Femur (tissue), 1 donor: ENCODE measurements at regions not wholly inside any gene's neighbourhood (a gene's known extent, or its start where the extent isn't known, plus 50 kb on each side); places are given as distances from the start of the nearest gene placed in this dataset.
"Not testable (repeated sequence)": the region's sequence is repeated elsewhere in the genome, so short reads cannot be mapped to it uniquely, and the experiment has no call there.

Experiments
- DNase-seq: peaks from one replicate; pipeline ENCODE4 v3.0.0-alpha.2; 2017

GRCh38 chr2:77725045-77725444 lies 202.9 kb upstream of the LRRTM4 start:
- no peak for DNase-seq

GRCh38 chr2:77734662-77735340 lies 212.6 kb upstream of the LRRTM4 start:
- DNase-seq: not testable (repeated sequence)

- no peak for DNase-seq
Measured at GRCh38 chr2:77737236-77737635, 215.1 kb upstream of the LRRTM4 start.

DNA sequence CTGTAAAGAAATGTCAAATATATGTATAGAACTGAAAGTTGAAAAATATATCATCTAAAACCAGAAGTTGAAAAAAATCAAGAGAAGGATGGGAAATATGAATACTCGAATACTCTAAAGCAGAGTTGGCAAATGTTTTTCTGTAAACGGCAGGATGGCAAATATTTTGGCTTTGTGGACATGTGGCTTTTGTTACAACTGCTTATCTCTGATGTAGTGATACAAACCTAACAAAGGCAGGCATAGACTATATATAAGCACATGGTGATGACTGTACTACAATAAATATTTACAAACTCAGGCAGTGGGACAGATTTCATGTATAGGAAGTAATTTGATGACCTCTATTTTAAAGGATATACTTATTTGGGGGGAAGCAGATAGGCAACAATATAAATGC lies 224.6 kb upstream of the LRRTM4 start:
- no peak for DNase-seq

DNA sequence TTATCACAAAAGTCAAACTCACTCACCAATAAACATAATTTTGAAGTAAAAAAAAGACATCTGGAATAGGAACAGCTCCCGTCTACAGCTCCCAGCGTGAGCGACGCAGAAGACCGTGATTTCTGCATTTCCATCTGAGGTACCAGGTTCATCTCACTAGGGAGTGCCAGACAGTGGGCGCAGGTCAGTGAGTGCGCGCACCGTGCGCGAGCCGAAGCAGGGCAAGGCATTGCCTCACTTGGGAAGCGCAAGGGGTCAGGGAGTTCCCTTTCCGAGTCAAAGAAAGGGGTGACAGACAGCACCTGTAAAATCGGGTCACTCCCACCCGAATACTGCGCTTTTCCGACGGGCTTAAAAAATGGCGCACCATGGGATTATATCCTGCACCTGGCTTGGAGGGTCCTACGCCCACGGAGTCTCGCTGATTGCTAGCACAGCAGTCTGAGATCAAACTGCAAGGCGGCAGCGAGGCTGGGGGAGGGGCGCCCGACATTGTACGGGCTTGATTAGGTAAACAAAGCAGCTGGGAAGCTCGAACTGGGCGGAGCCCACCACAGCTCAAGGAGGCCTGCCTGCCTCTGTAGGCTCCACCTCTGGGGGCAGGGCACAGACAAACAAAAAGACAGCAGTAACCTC lies 231.7 kb upstream of the LRRTM4 start:
- DNase-seq: not testable (repeated sequence)

DNA sequence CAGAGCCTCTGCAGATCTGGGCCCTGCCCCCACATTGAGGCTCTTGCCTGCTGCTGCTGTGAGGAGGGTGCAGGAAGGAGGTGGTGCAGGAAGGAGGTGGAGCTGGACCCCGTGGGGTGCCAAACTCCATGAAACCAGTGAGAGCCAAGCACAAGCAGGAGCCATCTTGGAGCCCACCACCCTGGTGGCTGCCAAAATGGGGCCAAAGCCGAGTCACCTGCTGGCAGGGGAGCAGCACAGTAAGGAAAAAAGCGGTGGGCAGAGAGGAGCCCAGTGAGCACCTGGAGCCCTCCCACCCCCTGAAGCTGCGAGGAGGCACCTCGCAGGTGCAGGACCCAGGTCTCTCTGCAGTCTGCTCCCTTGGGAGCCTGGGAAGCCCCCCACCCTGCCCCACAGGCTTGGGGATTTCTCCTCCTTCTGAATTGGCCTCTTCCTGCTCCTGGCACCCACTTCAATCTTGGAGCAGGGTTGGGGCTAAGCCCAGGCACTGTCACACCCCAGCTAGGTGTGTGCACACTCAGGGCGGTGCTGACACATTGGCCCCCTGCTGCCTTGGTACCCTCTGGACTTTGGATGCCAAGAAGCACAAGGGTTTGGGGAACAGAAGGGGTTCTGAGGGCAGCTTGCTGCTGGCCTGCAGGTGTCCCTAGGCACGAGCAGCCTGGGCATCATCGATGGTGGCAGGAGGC lies 245.4 kb upstream of the LRRTM4 start:
- DNase-seq: no peak

DNA sequence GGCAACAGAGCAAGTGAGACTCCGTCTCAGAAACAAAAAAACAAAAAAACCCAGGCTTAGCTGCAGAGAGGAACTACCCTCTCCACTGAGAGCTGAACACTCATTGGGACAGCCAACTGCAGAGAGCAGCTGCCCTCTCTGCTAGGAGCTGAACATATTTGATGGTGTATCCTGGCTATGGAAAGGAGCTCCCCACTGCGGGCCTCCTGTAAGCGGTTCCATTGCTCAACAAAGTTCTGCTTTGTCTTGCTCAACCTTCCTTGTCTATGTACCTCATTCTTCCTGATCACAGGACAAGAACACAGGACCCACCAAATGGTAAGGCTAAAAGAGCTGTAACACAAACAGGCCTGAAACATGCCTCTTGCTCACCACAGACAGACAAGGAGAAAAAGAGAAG lies 246.3 kb upstream of the LRRTM4 start:
- DNase-seq: no peak

GRCh38 chr2:77778917-77779316 lies 256.7 kb upstream of the LRRTM4 start:
- DNase-seq: no peak

- DNase-seq: not testable (repeated sequence)
Measured at GRCh38 chr2:77793500-77793899, 271.3 kb upstream of the LRRTM4 start.

DNA sequence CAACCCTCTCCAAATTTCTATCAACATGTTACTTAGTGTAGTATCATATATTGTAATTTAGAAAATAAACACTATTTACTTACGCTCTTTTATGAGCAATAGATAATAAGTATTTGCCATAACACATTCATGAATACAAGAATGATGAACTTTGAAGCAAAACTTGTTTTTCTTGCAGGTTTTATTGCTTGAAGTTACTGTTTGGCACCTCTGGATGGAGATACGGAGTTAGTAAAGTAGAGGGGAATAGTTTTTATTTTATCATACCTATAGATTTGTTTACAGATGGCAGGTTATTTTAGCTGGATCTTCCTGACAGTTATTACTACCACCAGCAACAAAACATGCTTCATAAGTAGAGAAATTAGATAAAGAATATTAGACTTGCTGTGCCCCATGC lies 274.2 kb upstream of the LRRTM4 start:
- DNase-seq: no peak

DNA sequence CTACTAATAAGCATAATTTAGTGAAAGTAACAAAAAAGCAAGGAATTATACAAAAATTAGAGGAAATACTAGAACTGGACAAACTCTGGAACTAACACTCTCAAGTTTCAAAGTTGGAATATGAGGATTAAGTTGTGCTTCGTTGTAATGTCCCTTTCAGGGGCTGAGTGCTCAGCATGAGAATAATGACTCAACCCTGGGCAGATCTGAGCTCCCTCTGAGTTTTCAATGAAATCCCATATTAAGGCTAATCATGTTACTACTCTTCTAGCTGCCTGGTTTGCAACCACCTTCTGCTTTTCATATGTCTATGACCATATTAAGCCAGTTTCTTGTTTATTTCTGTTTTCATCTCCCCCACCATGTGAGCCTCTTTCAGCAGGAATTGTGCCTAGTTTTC lies 274.9 kb upstream of the LRRTM4 start:
- no peak for DNase-seq

DNA sequence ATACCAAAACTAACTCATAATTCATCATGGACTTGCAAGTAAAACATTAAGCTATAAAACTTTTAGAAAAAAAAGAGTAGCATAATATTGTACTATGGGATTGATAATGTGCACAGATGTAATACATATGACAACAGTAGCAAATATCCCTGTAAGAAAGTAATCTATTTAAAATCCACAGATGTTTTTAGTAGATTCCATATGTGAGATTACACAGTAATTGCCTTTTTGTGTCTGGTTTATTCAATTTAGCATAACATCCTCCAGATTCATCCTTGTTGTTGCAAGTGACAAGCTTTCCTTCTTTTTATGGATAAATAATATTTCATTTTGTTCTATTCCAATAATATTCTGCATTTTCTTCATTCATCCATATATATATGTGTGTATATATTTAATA lies 278.2 kb upstream of the LRRTM4 start:
- no peak for DNase-seq

DNA sequence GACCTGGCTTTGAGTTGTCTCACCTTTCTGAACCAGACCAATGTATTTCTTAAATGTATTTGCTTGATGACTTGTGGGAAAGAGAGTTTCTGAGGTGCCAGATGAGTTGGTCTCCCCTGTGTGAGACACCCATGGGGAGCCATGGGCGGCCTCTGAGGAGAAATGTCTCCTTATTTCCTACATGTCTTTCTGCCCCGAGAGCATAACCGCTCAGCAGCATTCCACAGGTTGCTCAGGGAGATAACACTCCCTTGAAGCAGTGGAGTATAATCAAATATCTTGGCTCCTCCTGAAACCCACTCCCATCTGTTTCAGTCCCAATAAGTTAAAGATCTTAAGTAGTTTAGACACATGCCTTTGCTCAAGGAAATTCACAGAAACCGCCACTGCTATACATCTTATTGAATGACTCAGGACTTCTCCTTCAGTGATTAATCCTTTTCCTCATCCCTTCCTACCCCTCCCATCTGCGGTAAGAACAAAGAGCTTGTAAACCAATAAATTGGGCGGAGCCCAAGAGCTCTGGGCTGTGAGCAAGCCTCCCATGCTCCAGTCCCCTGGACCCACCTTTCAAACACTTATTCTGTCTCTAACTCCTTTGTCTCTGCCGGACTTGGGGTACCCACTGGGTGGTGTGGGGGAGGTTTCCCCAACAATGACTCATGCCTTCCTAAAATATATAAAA lies 285.5 kb upstream of the LRRTM4 start:
- no peak for DNase-seq

DNA sequence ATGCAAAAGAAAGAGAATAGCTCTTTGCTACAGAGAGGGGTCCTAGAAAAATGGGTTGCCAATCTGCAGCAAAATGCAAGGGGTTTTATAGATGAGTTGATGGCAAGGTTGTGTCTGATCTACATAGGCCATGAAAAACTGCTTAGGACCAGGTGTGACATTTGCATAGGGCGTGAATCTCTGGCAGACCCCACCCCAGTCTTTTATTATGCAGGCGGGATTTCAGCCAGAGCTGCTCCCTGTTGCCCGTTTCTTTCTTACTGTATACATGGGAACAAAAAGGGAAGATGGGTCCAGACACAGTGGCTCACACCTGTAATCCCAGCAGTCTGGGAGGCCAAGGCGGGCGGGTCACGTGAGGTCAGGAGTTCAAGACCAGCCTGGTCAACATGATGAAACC lies 286.4 kb upstream of the LRRTM4 start:
- no peak for DNase-seq

- DNase-seq: no peak
Measured at GRCh38 chr2:77813599-77813998, 291.4 kb upstream of the LRRTM4 start.

- no peak for DNase-seq
Measured at GRCh38 chr2:77816618-77817017, 294.4 kb upstream of the LRRTM4 start.

GRCh38 chr2:77818186-77818585 lies 296.0 kb upstream of the LRRTM4 start:
- no peak for DNase-seq

DNA sequence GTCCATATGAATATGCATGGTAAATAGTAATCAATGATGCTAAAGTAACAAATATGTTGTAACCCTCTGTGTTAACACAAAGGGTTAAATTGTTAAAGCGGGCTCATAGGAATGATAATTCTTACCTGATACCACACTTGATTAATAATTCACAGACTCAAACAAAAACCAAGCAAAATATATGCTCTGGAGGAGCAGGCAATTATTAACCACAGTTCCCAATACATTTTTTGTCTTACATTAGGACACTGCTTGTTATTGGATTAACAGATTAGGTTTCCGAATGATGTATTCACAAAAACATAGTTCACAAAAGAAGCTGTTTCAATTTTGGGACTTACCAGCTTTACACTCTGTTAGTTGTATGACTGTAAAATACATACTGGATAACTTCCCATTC lies 300.9 kb upstream of the LRRTM4 start:
- no peak for DNase-seq

DNA sequence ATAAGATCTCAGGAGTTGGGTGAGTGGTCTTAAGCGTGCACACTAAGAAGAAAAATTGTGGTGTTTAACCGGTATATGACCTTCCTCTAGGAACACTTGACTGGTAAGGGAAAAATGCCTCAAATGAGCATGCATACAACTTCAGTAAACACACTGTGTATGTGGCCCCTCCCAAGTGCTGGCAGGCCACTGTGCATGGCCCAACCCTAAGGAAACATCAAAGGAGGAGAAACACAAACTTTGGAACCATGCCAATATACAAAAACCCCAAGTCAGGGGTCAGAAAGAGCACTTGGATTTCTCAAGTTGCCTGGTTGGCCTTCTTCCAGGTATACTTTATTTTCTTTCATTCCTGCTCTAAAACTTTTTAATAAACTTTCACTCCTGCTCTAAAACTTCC lies 308.9 kb upstream of the LRRTM4 start:
- DNase-seq: no peak

DNA sequence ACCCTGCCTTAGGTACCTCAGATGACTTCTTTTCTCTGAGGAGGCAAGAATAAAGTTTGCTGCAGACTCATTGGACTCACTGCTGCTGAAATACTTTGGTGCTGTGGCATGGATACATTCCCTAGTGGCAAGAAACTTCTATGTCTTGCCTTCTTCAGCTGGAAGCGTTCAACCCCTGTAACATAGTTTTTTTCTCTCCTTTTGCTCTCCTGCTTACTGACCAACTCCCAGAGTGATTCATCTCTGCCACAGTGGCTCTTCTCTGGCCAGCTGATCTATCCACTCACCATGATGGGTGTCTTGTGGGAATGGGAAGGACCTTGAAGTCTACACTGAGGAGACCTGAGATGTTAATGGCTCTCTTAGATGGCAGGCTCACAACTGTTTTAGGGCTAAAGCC lies 309.3 kb upstream of the LRRTM4 start:
- no peak for DNase-seq

DNA sequence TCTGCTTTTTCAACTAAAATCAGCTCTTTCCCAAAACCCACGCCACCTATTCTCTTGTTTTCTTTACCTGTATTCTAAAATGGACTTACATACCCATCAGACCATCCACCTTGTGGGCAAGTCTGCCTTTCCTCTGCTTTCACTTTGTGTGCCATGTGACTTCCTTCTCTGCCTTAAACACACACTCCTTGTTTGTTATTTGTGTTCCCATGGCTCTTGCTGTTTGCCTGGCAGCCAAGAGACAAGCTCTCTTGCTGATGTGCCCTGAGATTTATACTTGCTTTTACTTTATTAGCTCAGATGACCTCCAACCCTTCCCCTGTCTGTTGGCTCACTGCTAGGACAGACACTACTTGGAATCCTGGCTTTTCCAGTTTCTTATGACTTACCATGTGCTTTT lies 309.7 kb upstream of the LRRTM4 start:
- DNase-seq: no peak

- DNase-seq: no peak
Measured at GRCh38 chr2:77834360-77835002, 312.3 kb upstream of the LRRTM4 start.

GRCh38 chr2:77838441-77838840 lies 316.3 kb upstream of the LRRTM4 start:
- no peak for DNase-seq
